A673 (cell line): ENCODE measurements at regions not wholly inside any gene's neighbourhood (a gene's known extent, or its start where the extent isn't known, plus 50 kb on each side); places are given as distances from the start of the nearest gene placed in this dataset.

Experiments used
- BruUV-seq: library from RNA; stranded (reverse); fragments of 400-500 nt; replicated peaks from 2 replicates; lab custom pipeline; 2021; lab: Mats Ljungman, UMichigan
- CTCF ChIA-PET: fragments of 300-600 bp; sonication (Branson Sonifier 250); formaldehyde crosslinking; loops from one replicate; lab custom pipeline; 2022; ENCODE audit warnings: antibody characterized with exemption; lab: Charles Lee
- POLR2A ChIA-PET: fragments of 300-600 bp; sonication (Branson Sonifier 250); formaldehyde crosslinking; loops from one replicate; lab custom pipeline; 2022; ENCODE audit warnings: antibody characterized with exemption; ENCODE audit not compliant: low non-redundant PET; lab: Charles Lee
- DNase-seq: peaks from one replicate; pipeline ENCODE4 v3.0.0-alpha.2; 2015; ENCODE audit warnings: low spot score
- H3K27ac ChIP-seq: fragments of 200-600 bp; sonication (generic); 2 replicates; pipeline ENCODE4 v1.5.1; 2016; ENCODE audit warnings: mixed run types, low read depth, mild to moderate bottlenecking, mixed read lengths, antibody characterized with exemption, low read length; ENCODE audit not compliant: poor library complexity, severe bottlenecking
- H3K27me3 ChIP-seq: fragments of 200-600 bp; sonication (generic); replicated peaks from 2 replicates; pipeline ENCODE4 v1.6.1; 2017; ENCODE audit warnings: mixed run types, low read depth, mild to moderate bottlenecking, mixed read lengths, antibody characterized with exemption, low read length; ENCODE audit not compliant: insufficient read depth, poor library complexity
- H3K36me3 ChIP-seq: fragments of 200-600 bp; sonication (generic); 2 replicates; pipeline ENCODE4 v1.6.1; 2016; ENCODE audit warnings: mixed run types, mild to moderate bottlenecking, mixed read lengths, antibody characterized with exemption, low read length; ENCODE audit not compliant: insufficient read depth, poor library complexity, severe bottlenecking
- H3K4me1 ChIP-seq: fragments of 200-600 bp; sonication (generic); 2 replicates; pipeline ENCODE4 v1.6.1; 2017; ENCODE audit warnings: mixed run types, mild to moderate bottlenecking, mixed read lengths, antibody characterized with exemption, low read length; ENCODE audit not compliant: insufficient read depth, poor library complexity, severe bottlenecking
- H3K4me3 ChIP-seq: fragments of 200-600 bp; sonication (generic); 2 replicates; pipeline ENCODE4 v1.5.1; 2016; ENCODE audit warnings: low read depth, mixed run types, mild to moderate bottlenecking, mixed read lengths, low read length; ENCODE audit not compliant: poor library complexity, severe bottlenecking
- H3K9me3 ChIP-seq: fragments of 200-600 bp; sonication (generic); 2 replicates; pipeline ENCODE4 v1.6.1; 2016; ENCODE audit warnings: mixed run types, low read depth, mild to moderate bottlenecking, mixed read lengths, antibody characterized with exemption, low read length; ENCODE audit not compliant: poor library complexity, severe bottlenecking
- CTCF ChIP-seq: fragments of 300-800, 200-600 bp; sonication (generic); conservative IDR thresholded peaks from 2 replicates; pipeline ENCODE4 v1.5.1; 2017; ENCODE audit warnings: low read depth, mild to moderate bottlenecking, antibody characterized with exemption, low read length, moderate library complexity, mixed read lengths
- EZH2 ChIP-seq: fragments of 200-600 bp; sonication (generic); IDR thresholded peaks from 2 replicates; pipeline ENCODE4 v1.6.1; 2017; ENCODE audit warnings: borderline replicate concordance, low read depth, mild to moderate bottlenecking, mixed read lengths, antibody characterized with exemption, low read length; ENCODE audit not compliant: poor library complexity, severe bottlenecking
- intact Hi-C: fragments of 100-400 bp; cut with micrococcal nuclease; formaldehyde crosslinking; loops from one replicate; pipeline ENCODE4 v1.10.0; 2022; ENCODE audit not compliant: unreplicated experiment

GRCh38 chr1:221805121-221805520, 63.2 kb upstream of the DUSP10 start:
- TF ChIP-seq EZH2 (no peak), CTCF (no peak)
- no peaks in the 10 kb centered on the region for H3K9me3 ChIP-seq
- intact Hi-C loops: no loop called here
- no peak overlapping the region for H3K4me3 ChIP-seq
- no peak for DNase-seq
- no peaks in the 10 kb centered on the region for H3K36me3 ChIP-seq
- no TSS peak for BruUV-seq
- POLR2A ChIA-PET: no interaction called here
- H3K27me3 ChIP-seq: no peaks in the 10 kb centered on the region
- no peak overlapping the region for H3K27ac ChIP-seq
- CTCF ChIA-PET: no interaction called here
- no peaks in the 10 kb centered on the region for H3K4me1 ChIP-seq

DNA sequence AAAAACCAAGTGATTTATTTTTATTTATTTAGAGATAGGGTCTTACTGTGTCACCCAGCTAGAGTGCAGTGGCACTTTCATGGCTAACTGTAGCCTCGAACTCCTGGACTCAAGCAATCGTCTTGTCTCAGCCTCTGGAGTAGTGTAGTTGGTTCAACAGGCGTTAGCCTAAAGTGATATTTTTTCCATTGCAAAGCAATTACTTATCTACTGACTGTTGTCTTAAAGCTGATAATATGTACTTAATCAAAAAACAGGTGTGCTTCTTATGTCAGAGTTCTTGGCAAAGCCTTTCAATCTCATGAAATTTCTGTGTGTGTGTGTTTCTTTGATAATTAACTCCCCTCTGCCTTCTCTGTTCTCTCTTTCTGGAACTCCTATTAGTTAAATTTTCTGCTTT, 62.4 kb upstream of the DUSP10 start:
- intact Hi-C loops: no loop called here
- ChIA-PET POLR2A (no interaction called here), CTCF (no interaction called here)
- no peak overlapping the region for H3K4me3 ChIP-seq
- H3K27me3 ChIP-seq: no peaks in the 10 kb centered on the region
- no peaks in the 10 kb centered on the region for H3K4me1 ChIP-seq
- no peaks in the 10 kb centered on the region for H3K36me3 ChIP-seq
- no peak overlapping the region for H3K27ac ChIP-seq
- TF ChIP-seq EZH2: no peak
- H3K9me3 ChIP-seq: peaks cover 4% of the 10 kb centered on the region
- no TSS peak for BruUV-seq
- DNase-seq: no peak

GRCh38 chr1:221801773-221802516, 60.1 kb upstream of the DUSP10 start:
- TF ChIP-seq CTCF (no peak), EZH2 (no peak)
- CTCF ChIA-PET: no interaction called here

DNA sequence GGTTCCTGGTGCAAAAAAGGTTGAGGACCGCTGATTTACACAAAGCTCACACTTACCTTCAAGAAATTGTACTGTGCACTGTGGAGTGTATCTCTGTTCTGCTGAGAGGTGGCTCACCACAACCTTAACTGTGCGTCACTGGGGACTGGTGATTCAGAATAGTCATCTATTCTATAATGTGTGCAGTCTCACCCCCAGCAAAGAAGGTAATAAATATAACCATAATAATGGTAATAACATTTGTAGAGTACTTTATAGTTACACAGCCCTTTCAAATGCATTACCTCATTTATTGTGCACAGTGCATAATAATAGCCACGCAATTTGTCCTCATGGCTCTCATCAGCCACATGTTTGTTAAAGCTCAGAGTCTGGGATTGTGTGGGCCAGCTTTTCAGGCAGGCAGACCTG, 59.4 kb upstream of the DUSP10 start:
- Histone ChIP-seq H3K4me3 (no peak overlapping the region), H3K36me3 (no peaks in the 10 kb centered on the region), H3K27me3 (no peaks in the 10 kb centered on the region), H3K27ac (no peak overlapping the region), H3K4me1 (no peaks in the 10 kb centered on the region), H3K9me3 (peaks cover 4% of the 10 kb centered on the region)
- TF ChIP-seq CTCF: no peak
- DNase-seq: no peak
- CTCF ChIA-PET: no interaction called here
- POLR2A ChIA-PET: no interaction called here
- no TSS peak for BruUV-seq
- intact Hi-C loops: no loop called here

More at GRCh38 chr1:221801773-221802516, 60.1 kb upstream of the DUSP10 start:
- Histone ChIP-seq H3K4me1 (no peaks in the 10 kb centered on the region), H3K27ac (no peak overlapping the region), H3K4me3 (no peak overlapping the region), H3K36me3 (no peaks in the 10 kb centered on the region), H3K9me3 (peaks cover 4% of the 10 kb centered on the region), H3K27me3 (no peaks in the 10 kb centered on the region)
- intact Hi-C loops: no loop called here
- BruUV-seq: no TSS peak
- POLR2A ChIA-PET: no interaction called here
- no peak for DNase-seq
